ENCODE measurements at regions not wholly inside any gene's neighbourhood (a gene's known extent, or its start where the extent isn't known, plus 50 kb on each side); places are given as distances from the start of the nearest gene placed in this dataset.

DNA sequence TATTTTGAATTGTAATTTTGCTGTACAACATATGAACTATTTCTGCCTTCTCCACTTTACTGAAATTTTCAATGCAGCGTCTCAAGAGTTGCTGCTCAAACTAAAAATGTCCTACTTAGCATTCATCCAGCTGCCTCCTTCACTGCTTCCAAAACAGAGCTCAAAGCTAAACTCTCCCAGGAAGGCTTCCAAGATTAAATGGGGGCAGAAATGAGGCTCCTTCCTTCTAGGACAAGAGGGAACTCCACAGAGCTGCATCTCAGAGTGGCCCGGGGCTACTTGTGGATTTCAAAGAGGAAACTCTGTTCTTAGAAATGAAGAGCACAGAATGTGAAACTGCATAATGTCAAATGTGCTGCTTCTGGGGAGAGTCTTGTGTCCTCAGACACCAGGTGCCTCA, 295.9 kb upstream of the NCAM1 start:
- Histone ChIP-seq H4K20me1 (ENCODE audit: insufficient read depth, low read length) (no peaks in the 10 kb centered on the region), H3K79me2 (ENCODE audit: insufficient read depth, low read length) (no peaks in the 10 kb centered on the region), H3K9me3 (ENCODE audit: low read length) (no peaks in the 10 kb centered on the region), H3K36me3 (replicated peaks in 1 of 2; ENCODE audit: control insufficient read depth in 1 of 2, insufficient read depth in 2 of 2, low read length in 2 of 2) (no peaks in the 10 kb centered on the region), H3K9ac (ENCODE audit: insufficient read depth, low read depth, low read length) (no peak overlapping the region), H3K27me3 (ENCODE audit: control insufficient read depth in 1 of 2, insufficient read depth in 2 of 2, low read length in 2 of 2) (no peaks in the 10 kb centered on the region), H3K4me2 (ENCODE audit: low read depth, low read length) (no peak overlapping the region), H3K4me1 (ENCODE audit: insufficient read depth, low read length) (no peaks in the 10 kb centered on the region), H3K27ac (ENCODE audit: extremely low read length, insufficient read depth, low read length) (no peak overlapping the region), H3K4me3 (replicated peaks in 1 of 3; ENCODE audit: insufficient read depth in 1 of 3, low read depth in 2 of 3, low read length in 3 of 3) (no peak overlapping the region), H2AFZ (ENCODE audit: low read length) (no peak overlapping the region)
- no TSS peak for BruUV-seq (replicated peaks)
- ChIA-PET CTCF (ENCODE audit: low intra/inter-chr PET ratio, low total read pairs) (no interaction called here), POLR2A (no interaction called here)
- 2% methylated on average over 2 of the region's 2 CpGs for WGBS (ENCODE audit: low lambda C conversion rate)
- DNase-seq (ENCODE audit: low spot score), result no peak
- TF ChIP-seq, protein P1, sequence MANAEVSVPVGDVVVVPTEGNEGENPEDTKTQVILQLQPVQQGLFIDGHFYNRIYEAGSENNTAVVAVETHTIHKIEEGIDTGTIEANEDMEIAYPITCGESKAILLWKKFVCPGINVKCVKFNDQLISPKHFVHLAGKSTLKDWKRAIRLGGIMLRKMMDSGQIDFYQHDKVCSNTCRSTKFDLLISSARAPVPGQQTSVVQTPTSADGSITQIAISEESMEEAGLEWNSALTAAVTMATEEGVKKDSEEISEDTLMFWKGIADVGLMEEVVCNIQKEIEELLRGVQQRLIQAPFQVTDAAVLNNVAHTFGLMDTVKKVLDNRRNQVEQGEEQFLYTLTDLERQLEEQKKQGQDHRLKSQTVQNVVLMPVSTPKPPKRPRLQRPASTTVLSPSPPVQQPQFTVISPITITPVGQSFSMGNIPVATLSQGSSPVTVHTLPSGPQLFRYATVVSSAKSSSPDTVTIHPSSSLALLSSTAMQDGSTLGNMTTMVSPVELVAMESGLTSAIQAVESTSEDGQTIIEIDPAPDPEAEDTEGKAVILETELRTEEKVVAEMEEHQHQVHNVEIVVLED (CRISPR knock-in tag; IDR thresholded peaks at IDR 0.05; ENCODE audit: borderline replicate concordance), result no peak
- TF ChIP-seq ZNF382 (CRISPR knock-in tag; IDR thresholded peaks at IDR 0.05; ENCODE audit: borderline replicate concordance) (no peak), ZNF501 (CRISPR knock-in tag; IDR thresholded peaks at IDR 0.05) (no peak), MAF1 (CRISPR knock-in tag; IDR thresholded peaks at IDR 0.05; ENCODE audit: borderline replicate concordance) (no peak), NR2F2 (IDR thresholded peaks at IDR 0.05; ENCODE audit: borderline replicate concordance, low read depth) (no peak), RCOR2 (CRISPR knock-in tag; IDR thresholded peaks at IDR 0.05) (no peak), TP53 (CRISPR knock-in tag; conservative IDR thresholded peaks at IDR 0.05) (no peak), ZNF674 (CRISPR knock-in tag; IDR thresholded peaks at IDR 0.05; ENCODE audit: low read depth) (no peak), ZNF124 (CRISPR knock-in tag; IDR thresholded peaks at IDR 0.05) (no peak), ZNF34 (CRISPR knock-in tag; IDR thresholded peaks at IDR 0.05; ENCODE audit: borderline replicate concordance) (no peak), ZNF296 (CRISPR knock-in tag; conservative IDR thresholded peaks at IDR 0.05) (no peak), NFKB2 (CRISPR knock-in tag; IDR thresholded peaks at IDR 0.05; ENCODE audit: borderline replicate concordance) (no peak), EP300 (IDR thresholded peaks at IDR 0.05; ENCODE audit: low read depth in 2 of 2, low read length in 2 of 2) (no peak), EP300 (CRISPR knock-in tag; IDR thresholded peaks at IDR 0.05; ENCODE audit: borderline replicate concordance) (no peak)
- TF ChIP-seq, protein P2, sequence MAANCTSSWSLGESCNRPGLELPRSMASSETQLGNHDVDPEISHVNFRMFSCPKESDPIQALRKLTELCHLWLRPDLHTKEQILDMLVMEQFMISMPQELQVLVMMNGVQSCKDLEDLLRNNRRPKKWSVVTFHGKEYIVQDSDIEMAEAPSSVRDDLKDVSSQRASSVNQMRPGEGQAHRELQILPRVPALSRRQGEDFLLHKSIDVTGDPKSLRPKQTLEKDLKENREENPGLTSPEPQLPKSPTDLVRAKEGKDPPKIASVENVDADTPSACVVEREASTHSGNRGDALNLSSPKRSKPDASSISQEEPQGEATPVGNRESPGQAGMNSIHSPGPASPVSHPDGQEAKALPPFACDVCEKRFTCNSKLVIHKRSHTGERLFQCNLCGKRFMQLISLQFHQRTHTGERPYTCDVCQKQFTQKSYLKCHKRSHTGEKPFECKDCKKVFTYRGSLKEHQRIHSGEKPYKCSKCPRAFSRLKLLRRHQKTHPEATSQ (CRISPR knock-in tag; IDR thresholded peaks at IDR 0.05; ENCODE audit: borderline replicate concordance), result no peak
- TF ChIP-seq, protein P3, sequence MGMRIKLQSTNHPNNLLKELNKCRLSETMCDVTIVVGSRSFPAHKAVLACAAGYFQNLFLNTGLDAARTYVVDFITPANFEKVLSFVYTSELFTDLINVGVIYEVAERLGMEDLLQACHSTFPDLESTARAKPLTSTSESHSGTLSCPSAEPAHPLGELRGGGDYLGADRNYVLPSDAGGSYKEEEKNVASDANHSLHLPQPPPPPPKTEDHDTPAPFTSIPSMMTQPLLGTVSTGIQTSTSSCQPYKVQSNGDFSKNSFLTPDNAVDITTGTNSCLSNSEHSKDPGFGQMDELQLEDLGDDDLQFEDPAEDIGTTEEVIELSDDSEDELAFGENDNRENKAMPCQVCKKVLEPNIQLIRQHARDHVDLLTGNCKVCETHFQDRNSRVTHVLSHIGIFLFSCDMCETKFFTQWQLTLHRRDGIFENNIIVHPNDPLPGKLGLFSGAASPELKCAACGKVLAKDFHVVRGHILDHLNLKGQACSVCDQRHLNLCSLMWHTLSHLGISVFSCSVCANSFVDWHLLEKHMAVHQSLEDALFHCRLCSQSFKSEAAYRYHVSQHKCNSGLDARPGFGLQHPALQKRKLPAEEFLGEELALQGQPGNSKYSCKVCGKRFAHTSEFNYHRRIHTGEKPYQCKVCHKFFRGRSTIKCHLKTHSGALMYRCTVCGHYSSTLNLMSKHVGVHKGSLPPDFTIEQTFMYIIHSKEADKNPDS (CRISPR knock-in tag; IDR thresholded peaks at IDR 0.05), result no peak
- TF ChIP-seq, protein P4, sequence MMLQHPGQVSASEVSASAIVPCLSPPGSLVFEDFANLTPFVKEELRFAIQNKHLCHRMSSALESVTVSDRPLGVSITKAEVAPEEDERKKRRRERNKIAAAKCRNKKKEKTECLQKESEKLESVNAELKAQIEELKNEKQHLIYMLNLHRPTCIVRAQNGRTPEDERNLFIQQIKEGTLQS (CRISPR knock-in tag; IDR thresholded peaks at IDR 0.05), result no peak
- no peak for FAIRE-seq
- ATAC-seq, result no peak
- in situ Hi-C loops (cut with HindIII; ENCODE audit: extremely low pct_ligation_motif_present, low pct_unique_long_range_greater_than_20kb), result no loop called here
- intact Hi-C loops (cut with micrococcal nuclease; ENCODE audit: unreplicated experiment), result no loop called here

All from HepG2 (cell line).